Sigmoid colon (tissue), 6 donors: ENCODE measurements at regions not wholly inside any gene's neighbourhood (a gene's known extent, or its start where the extent isn't known, plus 50 kb on each side); places are given as distances from the start of the nearest gene placed in this dataset.

Source experiments
- DNase-seq: peaks from one replicate; pipeline ENCODE4 v3.0.0-alpha.2; 2019
- H3K27ac ChIP-seq, 4 donors: fragments of 200-600 bp; sonication (generic); one replicate each; pipeline ENCODE4 v1.5.1; 2016 to 2019; ENCODE audit warnings: mild to moderate bottlenecking in 1 of 4
- H3K27me3 ChIP-seq, 3 donors: fragments of 200-600 bp; sonication (generic); one replicate each; pipeline ENCODE4 v1.5.1; 2019; ENCODE audit warnings: mild to moderate bottlenecking in 1 of 3
- H3K36me3 ChIP-seq, 4 donors: fragments of 200-600 bp; sonication (generic); one replicate each; pipeline ENCODE4 v1.5.1; 2016 to 2019
- H3K4me1 ChIP-seq, 4 donors: fragments of 200-600 bp; sonication (generic); one replicate each; pipeline ENCODE4 v1.5.1; 2017 to 2019
- H3K4me3 ChIP-seq, 4 donors: fragments of 200-600 bp; sonication (generic); one replicate each; pipeline ENCODE4 v1.5.1; 2017 to 2019; ENCODE audit warnings: mild to moderate bottlenecking in 2 of 4, moderate library complexity in 1 of 4
- H3K9me3 ChIP-seq, 4 donors: fragments of 200-600 bp in 3 of 4; sonication (generic) in 3 of 4; one replicate each; pipeline versions ENCODE4 v1.5.1 to v1.6.1; 2013 to 2019
- CTCF ChIP-seq, 4 experiments: fragments of 450-650 bp in 3 of 4; fragments of 200-600 bp in 1 of 4; IDR thresholded peaks; one replicate each; pipeline ENCODE4 v1.5.1; 2016 to 2019; ENCODE audit warnings: antibody characterized with exemption in 4 of 4, mild to moderate bottlenecking in 3 of 4, moderate library complexity in 2 of 4
- EP300 ChIP-seq, 4 donors: sonication (generic); formaldehyde crosslinking; IDR thresholded peaks; one replicate each; pipeline ENCODE4 v1.6.1; 2017; ENCODE audit warnings: antibody characterized with exemption in 4 of 4
- POLR2A ChIP-seq, 2 donors: fragments of 450-650 bp; IDR thresholded peaks; one replicate each; pipeline ENCODE4 v1.6.1; 2016; ENCODE audit warnings: antibody characterized with exemption in 2 of 2, mild to moderate bottlenecking in 2 of 2, moderate library complexity in 2 of 2
- POLR2AphosphoS5 ChIP-seq, 4 donors: sonication (generic); formaldehyde crosslinking; IDR thresholded peaks; one replicate each; pipeline ENCODE4 v1.6.1; 2017; ENCODE audit warnings: antibody characterized with exemption in 4 of 4
- WGBS, 2 donors: extraction: QIAGEN DNeasy Blood & Tissue Kit; methylation state at CpG; one replicate each; pipeline ENCODE4 v1.1.7; 2013; 5-methylcytosine and 5-hydroxymethylcytosine counted together
- intact Hi-C: fragments of 100-400 bp; cut with DNase I; formaldehyde crosslinking; loops from one replicate; pipeline ENCODE4 v1.15.1; 2023
- donor health status: healthy with polysubstance abuse.
- donor health status: healthy.

- intact Hi-C loops, result no loop called here
- Histone ChIP-seq H3K27ac (no peak overlapping the region), H3K27me3 (no peaks in the 10 kb centered on the region), H3K4me1 (no peaks in the 10 kb centered on the region), H3K36me3 (no peaks in the 10 kb centered on the region), H3K4me3 (no peak overlapping the region), H3K9me3 (no peaks in the 10 kb centered on the region)
- 89 to 95% methylated on average over 1 of the region's 1 CpG for WGBS, 2 donors
- TF ChIP-seq CTCF (IDR thresholded peaks at IDR 0.05) (no peak), POLR2A (IDR thresholded peaks at IDR 0.05) (no peak)
- no peak for DNase-seq
Observed at GRCh38 chr9:115543511-115543910, 425.6 kb upstream of the TNC start.

- WGBS, 2 donors, result 48 to 55% methylated on average over 2 of the region's 2 CpGs
- intact Hi-C loops, result no loop called here
- H3K27ac ChIP-seq, result no peak overlapping the region
Observed at GRCh38 chr9:115548609-115549260, 430.8 kb upstream of the TNC start.

GRCh38 chr9:115551396-115551795 is 433.4 kb upstream of the TNC start:
- 64 to 79% methylated on average over 2 of the region's 2 CpGs for WGBS, 2 donors
- peaks cover 0 to 5% (median 0%) of the 10 kb centered on the region in 4 donors for H3K9me3 ChIP-seq

More at GRCh38 chr9:115548609-115549260, 430.8 kb upstream of the TNC start:
- Histone ChIP-seq H3K9me3 (no peaks in the 10 kb centered on the region), H3K27me3 (no peaks in the 10 kb centered on the region), H3K36me3 (no peaks in the 10 kb centered on the region), H3K4me3 (no peak overlapping the region), H3K4me1 (no peaks in the 10 kb centered on the region)
- TF ChIP-seq POLR2A (IDR thresholded peaks at IDR 0.05), result no peak
- no peak for TF ChIP-seq CTCF (IDR thresholded peaks at IDR 0.05)
- TF ChIP-seq POLR2AphosphoS5 (IDR thresholded peaks at IDR 0.05), result no peak
- TF ChIP-seq EP300 (IDR thresholded peaks at IDR 0.05), result no peak
- no peak for DNase-seq

GRCh38 chr9:115553060-115553773 is 435.3 kb upstream of the TNC start:
- intact Hi-C loops, result no loop called here
- H3K9me3 ChIP-seq, result peaks cover 0 to 8% (median 0%) of the 10 kb centered on the region in 4 donors
- no peaks in the 10 kb centered on the region for H3K27me3 ChIP-seq
- WGBS, 2 donors, result 83 to 86% methylated on average over 2 of the region's 2 CpGs
- H3K27ac ChIP-seq, result no peak overlapping the region
- no peak overlapping the region for H3K4me3 ChIP-seq
- DNase-seq, result no peak
- H3K4me1 ChIP-seq, result no peaks in the 10 kb centered on the region
- H3K36me3 ChIP-seq, result no peaks in the 10 kb centered on the region
- no peak for TF ChIP-seq EP300 (IDR thresholded peaks at IDR 0.05)
- TF ChIP-seq CTCF (IDR thresholded peaks at IDR 0.05), result no peak
- no peak for TF ChIP-seq POLR2A (IDR thresholded peaks at IDR 0.05)
- no peak for TF ChIP-seq POLR2AphosphoS5 (IDR thresholded peaks at IDR 0.05)

More at GRCh38 chr9:115551396-115551795, 433.4 kb upstream of the TNC start:
- Histone ChIP-seq H3K4me1 (no peaks in the 10 kb centered on the region), H3K27ac (no peak overlapping the region), H3K27me3 (no peaks in the 10 kb centered on the region), H3K4me3 (no peak overlapping the region), H3K36me3 (no peaks in the 10 kb centered on the region)
- no peak for DNase-seq
- intact Hi-C loops, result no loop called here
- no peak for TF ChIP-seq CTCF (IDR thresholded peaks at IDR 0.05)
- TF ChIP-seq EP300 (IDR thresholded peaks at IDR 0.05), result no peak
- no peak for TF ChIP-seq POLR2AphosphoS5 (IDR thresholded peaks at IDR 0.05)
